Neural cell (in vitro differentiated cells): ENCODE measurements at regions not wholly inside any gene's neighbourhood (a gene's known extent, or its start where the extent isn't known, plus 50 kb on each side); places are given as distances from the start of the nearest gene placed in this dataset.

Experiments
- H2AFZ ChIP-seq: fragments of 200-600, 300-800 bp; sonication (generic), shearing (Covaris generic); 2 replicates; pipeline ENCODE4 v1.6.0; 2014; ENCODE audit warnings: low read depth, mild to moderate bottlenecking, antibody characterized with exemption, low read length, moderate library complexity
- H3F3A ChIP-seq: fragments of 200-600 bp; shearing (Covaris generic); 2 replicates; pipeline ENCODE4 v1.6.1; 2016; ENCODE audit warnings: mild to moderate bottlenecking, moderate library complexity, mixed read lengths, antibody characterized with exemption, low read length; ENCODE audit not compliant: insufficient read depth, poor library complexity, severe bottlenecking
- H3K27ac ChIP-seq: fragments of 200-600, 300-800 bp; sonication (generic), shearing (Covaris generic); 2 replicates; pipeline ENCODE4 v1.5.1; 2014; ENCODE audit warnings: mild to moderate bottlenecking, low read length, moderate library complexity
- H3K27me3 ChIP-seq: fragments of 300-800, 200-600 bp; sonication (generic), shearing (Covaris generic); 2 replicates; pipeline ENCODE4 v1.6.0; 2014; ENCODE audit warnings: mild to moderate bottlenecking, low read depth, low read length, moderate library complexity; ENCODE audit not compliant: insufficient read depth
- H3K36me3 ChIP-seq: fragments of 300-800, 200-600 bp; sonication (generic), shearing (Covaris generic); 2 replicates; pipeline ENCODE4 v1.5.1; 2014; ENCODE audit warnings: mild to moderate bottlenecking, antibody characterized with exemption, low read length, moderate library complexity; ENCODE audit not compliant: insufficient read depth
- H3K4me2 ChIP-seq: fragments of 300-800, 200-600 bp; sonication (generic), shearing (Covaris generic); 2 replicates; pipeline ENCODE4 v1.6.0; 2014; ENCODE audit warnings: mild to moderate bottlenecking, low read length
- H3K4me3 ChIP-seq: fragments of 300-800, 200-600 bp; sonication (generic), shearing (Covaris generic); 2 replicates; pipeline ENCODE4 v1.5.1; 2014; ENCODE audit warnings: mild to moderate bottlenecking, low read length, moderate library complexity
- H3K79me2 ChIP-seq: fragments of 200-600 bp; shearing (Covaris generic); replicated peaks from 2 replicates; pipeline ENCODE4 v1.6.0; 2014; ENCODE audit warnings: mild to moderate bottlenecking, low read length, moderate library complexity; ENCODE audit not compliant: insufficient read depth
- H3K9ac ChIP-seq: fragments of 300-800, 200-600 bp; sonication (generic), shearing (Covaris generic); 2 replicates; pipeline ENCODE4 v1.6.1; 2016; ENCODE audit warnings: mild to moderate bottlenecking, low read length, mixed read lengths
- H3K9me2 ChIP-seq: fragments of 200-600 bp; shearing (Covaris generic); 2 replicates; pipeline ENCODE4 v1.6.1; 2016; ENCODE audit warnings: mild to moderate bottlenecking, low read length, mixed read lengths; ENCODE audit not compliant: insufficient read depth
- H3K9me3 ChIP-seq: fragments of 200-600, 300-800 bp; sonication (generic), shearing (Covaris generic); 2 replicates; pipeline ENCODE4 v1.6.1; 2016; ENCODE audit warnings: mild to moderate bottlenecking, mixed run types, low read length, moderate library complexity, mixed read lengths
- H4K20me1 ChIP-seq: fragments of 200-600 bp; shearing (Covaris generic); 2 replicates; pipeline ENCODE4 v1.6.1; 2016; ENCODE audit warnings: mild to moderate bottlenecking, mixed run types; ENCODE audit not compliant: insufficient read depth
- CTCF ChIP-seq: fragments of 450-650 bp; IDR thresholded peaks from 2 replicates; pipeline ENCODE4 v1.5.1; 2014; ENCODE audit warnings: antibody characterized with exemption, mild to moderate bottlenecking, moderate library complexity; ENCODE audit not compliant: poor library complexity, severe bottlenecking
- EP300 ChIP-seq: fragments of 450-650 bp; conservative IDR thresholded peaks from 2 replicates; pipeline ENCODE4 v1.6.1; 2014; ENCODE audit warnings: antibody characterized with exemption, mild to moderate bottlenecking, moderate library complexity; ENCODE audit not compliant: poor library complexity, severe bottlenecking
- EZH2 ChIP-seq: fragments of 200-600, 300-800 bp; shearing (Covaris generic), sonication (generic); IDR thresholded peaks from 2 replicates; pipeline ENCODE4 v1.6.1; 2014; ENCODE audit warnings: antibody characterized with exemption, low read length, borderline replicate concordance, mild to moderate bottlenecking; ENCODE audit not compliant: insufficient read depth, poor library complexity, severe bottlenecking
- MXI1 ChIP-seq: fragments of 450-650 bp; conservative IDR thresholded peaks from 2 replicates; pipeline ENCODE4 v1.6.1; 2014; ENCODE audit warnings: antibody characterized with exemption, mild to moderate bottlenecking; ENCODE audit not compliant: poor library complexity, severe bottlenecking
- POLR2AphosphoS5 ChIP-seq: IDR thresholded peaks from 2 replicates; pipeline ENCODE4 v1.6.1; 2012
- RAD21 ChIP-seq: fragments of 450-650 bp; conservative IDR thresholded peaks from 2 replicates; pipeline ENCODE4 v1.6.1; 2014; ENCODE audit warnings: antibody characterized with exemption, mild to moderate bottlenecking, moderate library complexity
- REST ChIP-seq: IDR thresholded peaks from 2 replicates; pipeline ENCODE4 v1.6.1; 2012; ENCODE audit warnings: borderline replicate concordance
- SMC3 ChIP-seq: fragments of 450-650 bp; conservative IDR thresholded peaks from 2 replicates; pipeline ENCODE4 v1.6.1; 2014; ENCODE audit warnings: antibody characterized with exemption, mild to moderate bottlenecking, moderate library complexity; ENCODE audit not compliant: poor library complexity
- TAF1 ChIP-seq: IDR thresholded peaks from 2 replicates; pipeline ENCODE4 v1.6.1; 2012; ENCODE audit warnings: low read depth

- no peak overlapping the region for H2AFZ ChIP-seq
Measured at GRCh38 chr17:6328279-6328678, 106.6 kb downstream of the AIPL1 start.

DNA sequence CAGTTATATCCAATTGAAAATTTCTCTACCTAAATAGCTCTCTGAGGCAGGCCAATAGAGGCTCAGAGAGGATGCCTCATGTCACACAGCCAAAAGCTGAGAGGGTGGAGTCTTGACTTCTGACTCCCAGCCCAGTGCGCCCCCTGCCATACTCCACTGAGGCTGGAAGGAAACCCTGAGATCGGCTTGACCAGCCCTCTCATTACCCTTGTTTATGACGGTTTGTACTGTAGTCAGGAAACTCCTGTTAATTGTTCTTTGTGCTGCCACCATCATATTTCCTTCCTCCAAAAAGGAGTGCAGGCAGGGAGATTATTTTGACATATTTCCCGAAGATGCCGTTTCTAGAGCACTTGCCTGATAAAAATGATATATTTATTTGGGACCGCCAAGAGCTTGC lies 107.9 kb downstream of the AIPL1 start:
- Histone ChIP-seq H3K27me3 (no peaks in the 10 kb centered on the region), H3K36me3 (no peaks in the 10 kb centered on the region), H4K20me1 (no peaks in the 10 kb centered on the region), H3K9me3 (no peaks in the 10 kb centered on the region), H3K4me3 (no peak overlapping the region), H3K4me2 (no peak overlapping the region), H3F3A (no peaks in the 10 kb centered on the region), H3K27ac (no peak overlapping the region), H3K9ac (no peak overlapping the region), H2AFZ (no peak overlapping the region), H3K9me2 (no peaks in the 10 kb centered on the region), H3K79me2 (no peaks in the 10 kb centered on the region)
- TF ChIP-seq MXI1 (no peak), TAF1 (no peak), CTCF (no peak), REST (no peak), EZH2 (no peak), SMC3 (no peak), POLR2AphosphoS5 (no peak), EP300 (no peak), RAD21 (no peak)

More at GRCh38 chr17:6328279-6328678, 106.6 kb downstream of the AIPL1 start:
- TF ChIP-seq POLR2AphosphoS5 = no peak
- TF ChIP-seq REST = no peak
- TF ChIP-seq MXI1 = no peak
- no peak for TF ChIP-seq CTCF
- H3K9me3 ChIP-seq = no peaks in the 10 kb centered on the region
- H3K79me2 ChIP-seq = no peaks in the 10 kb centered on the region
- no peaks in the 10 kb centered on the region for H4K20me1 ChIP-seq
- no peaks in the 10 kb centered on the region for H3K27me3 ChIP-seq
- H3F3A ChIP-seq = no peaks in the 10 kb centered on the region
- no peak overlapping the region for H3K27ac ChIP-seq
- no peaks in the 10 kb centered on the region for H3K36me3 ChIP-seq
- no peak overlapping the region for H3K4me3 ChIP-seq
- H3K4me2 ChIP-seq = no peak overlapping the region
- no peaks in the 10 kb centered on the region for H3K9me2 ChIP-seq
- H3K9ac ChIP-seq = no peak overlapping the region
